HEK293 (cell line): ENCODE measurements at regions not wholly inside any gene's neighbourhood (a gene's known extent, or its start where the extent isn't known, plus 50 kb on each side); places are given as distances from the start of the nearest gene placed in this dataset.

Source experiments
- CTCF ChIA-PET: fragments of 350-600 bp; formaldehyde crosslinking; extraction: SDS; loops from one replicate; lab custom pipeline; 2021; ENCODE audit warnings: antibody characterized with exemption; lab: Yijun Ruan, JAX
- POLR2A ChIA-PET: fragments of 300-600 bp; formaldehyde crosslinking; extraction: SDS; loops from one replicate; lab custom pipeline; 2020; ENCODE audit warnings: antibody characterized with exemption, inconsistent platforms; lab: Yijun Ruan, JAX
- H3K27ac ChIP-seq: fragments of 200-500 bp; sonication (Bioruptor generic); 2 replicates; pipeline ENCODE4 v1.5.1; 2014; ENCODE audit warnings: low read depth, low read length, control low read depth, inconsistent platforms; ENCODE audit errors: extremely low read depth
- H3K36me3 ChIP-seq, 2 experiments: fragments of 200-500 bp in 1 of 2; sonication (Bioruptor generic) in 1 of 2; 1 replicate in 1 of 2; 2 replicates in 1 of 2; pipeline ENCODE4 v1.5.1; 2014 to 2017; ENCODE audit warnings: inconsistent platforms in 2 of 2, low read length in 2 of 2; ENCODE audit not compliant: control insufficient read depth in 2 of 2, insufficient read depth in 1 of 2
- H3K4me1 ChIP-seq: fragments of 200-500 bp; sonication (Bioruptor generic); 2 replicates; pipeline ENCODE4 v1.5.1; 2014; ENCODE audit warnings: mild to moderate bottlenecking, low read length, inconsistent platforms; ENCODE audit not compliant: control insufficient read depth, insufficient read depth
- H3K4me3 ChIP-seq: 2 replicates; pipeline ENCODE4 v1.5.1; 2011; ENCODE audit warnings: low read depth, mild to moderate bottlenecking, control low read depth, low read length, moderate library complexity
- H3K9me3 ChIP-seq: fragments of 200-500 bp; sonication (Bioruptor generic); 2 replicates; pipeline ENCODE4 v1.5.1; 2014; ENCODE audit warnings: low read depth, low read length, inconsistent platforms; ENCODE audit not compliant: control insufficient read depth, insufficient read depth
- HOXA7 ChIP-seq: sonication (generic); formaldehyde crosslinking; IDR thresholded peaks from 2 replicates; pipeline ENCODE4 v1.8.1; 2022; ENCODE audit warnings: missing genetic modification reagents, borderline replicate concordance
- IKZF3 ChIP-seq: fragments of 450-650 bp; IDR thresholded peaks from 2 replicates; pipeline ENCODE4 v1.5.0; 2018; ENCODE audit warnings: missing biosample characterization, mild to moderate bottlenecking, missing genetic modification characterization, moderate library complexity
- KLF7 ChIP-seq: fragments of 450-650 bp; formaldehyde crosslinking; IDR thresholded peaks from 2 replicates; pipeline ENCODE4 v1.5.1; 2016; ENCODE audit warnings: missing biosample characterization, missing genetic modification characterization, borderline replicate concordance
- ZFP41 ChIP-seq: fragments of 450-650 bp; formaldehyde crosslinking; IDR thresholded peaks from 2 replicates; pipeline ENCODE4 v1.5.1; 2016; ENCODE audit warnings: missing biosample characterization, missing genetic modification characterization, borderline replicate concordance
- ZIC2 ChIP-seq: fragments of 450-650 bp; formaldehyde crosslinking; IDR thresholded peaks from 2 replicates; pipeline ENCODE4 v1.5.1; 2016; ENCODE audit warnings: missing biosample characterization, missing genetic modification characterization
- ZNF280D ChIP-seq: fragments of 450-650 bp; formaldehyde crosslinking; IDR thresholded peaks from 2 replicates; pipeline ENCODE4 v1.5.1; 2016; ENCODE audit warnings: missing biosample characterization, missing genetic modification characterization
- ZNF558 ChIP-seq: fragments of 450-650 bp; formaldehyde crosslinking; IDR thresholded peaks from 2 replicates; pipeline ENCODE4 v1.5.1; 2016; ENCODE audit warnings: missing biosample characterization, missing genetic modification characterization
- ZNF776 ChIP-seq: fragments of 450-650 bp; formaldehyde crosslinking; IDR thresholded peaks from 2 replicates; pipeline ENCODE4 v1.5.0; 2017; ENCODE audit warnings: missing biosample characterization, missing genetic modification characterization, borderline replicate concordance
- ZNF830 ChIP-seq: fragments of 450-650 bp; IDR thresholded peaks from 2 replicates; pipeline ENCODE4 v1.5.0; 2018; ENCODE audit warnings: missing biosample characterization, missing genetic modification characterization, low read depth, mild to moderate bottlenecking, moderate library complexity
- TF ChIP-seq, protein P1 (sequence below): fragments of 450-650 bp; formaldehyde crosslinking; IDR thresholded peaks from 2 replicates; pipeline ENCODE4 v1.5.1; 2017; ENCODE audit warnings: missing biosample characterization, missing genetic modification characterization
- TF ChIP-seq, protein P2 (sequence below): fragments of 450-650 bp; formaldehyde crosslinking; IDR thresholded peaks from 2 replicates; pipeline ENCODE4 v1.5.1; 2016; ENCODE audit warnings: missing biosample characterization, missing genetic modification characterization
- TF ChIP-seq, protein P3 (sequence below): fragments of 450-650 bp; formaldehyde crosslinking; IDR thresholded peaks from 2 replicates; pipeline ENCODE4 v1.5.1; 2016; ENCODE audit warnings: missing biosample characterization, missing genetic modification characterization

DNA sequence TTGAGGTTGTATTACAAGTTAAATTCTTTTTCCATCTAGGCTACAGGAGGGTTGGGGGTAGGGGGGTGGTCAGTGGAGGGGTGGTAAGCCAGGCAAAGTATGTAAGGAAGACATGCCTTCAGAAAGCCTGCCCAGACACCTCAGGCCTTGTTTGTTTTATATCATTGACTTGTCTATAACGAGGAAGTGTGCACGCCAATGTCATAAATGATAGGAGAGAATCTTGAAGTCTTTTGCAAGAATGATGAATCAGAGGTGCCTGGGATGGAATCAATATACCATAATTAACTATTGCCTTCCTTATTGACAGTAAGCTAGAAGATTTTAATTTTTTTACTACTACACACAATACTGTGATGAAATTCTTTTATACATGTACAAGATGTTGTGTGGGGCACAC is 90.7 kb downstream of the SEC61B start:
- no peaks in the 10 kb centered on the region for H3K36me3 ChIP-seq
- no peak overlapping the region for H3K27ac ChIP-seq
- ChIA-PET POLR2A (no interaction called here), CTCF (interaction anchor here (0.6 kb wide), 1 partner anchor 707 kb away, joined by 3 read pairs; no protein-coding TSS in a partner anchor)
- H3K9me3 ChIP-seq, result no peaks in the 10 kb centered on the region
- TF ChIP-seq ZIC2, result no peak
- TF ChIP-seq, protein P1, sequence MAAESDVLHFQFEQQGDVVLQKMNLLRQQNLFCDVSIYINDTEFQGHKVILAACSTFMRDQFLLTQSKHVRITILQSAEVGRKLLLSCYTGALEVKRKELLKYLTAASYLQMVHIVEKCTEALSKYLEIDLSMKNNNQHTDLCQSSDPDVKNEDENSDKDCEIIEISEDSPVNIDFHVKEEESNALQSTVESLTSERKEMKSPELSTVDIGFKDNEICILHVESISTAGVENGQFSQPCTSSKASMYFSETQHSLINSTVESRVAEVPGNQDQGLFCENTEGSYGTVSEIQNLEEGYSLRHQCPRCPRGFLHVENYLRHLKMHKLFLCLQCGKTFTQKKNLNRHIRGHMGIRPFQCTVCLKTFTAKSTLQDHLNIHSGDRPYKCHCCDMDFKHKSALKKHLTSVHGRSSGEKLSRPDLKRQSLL (tag by site-specific recombination), result no peak
- no peak overlapping the region for H3K4me3 ChIP-seq
- no peaks in the 10 kb centered on the region for H3K4me1 ChIP-seq

GRCh38 chr9:99319048-99319447 is 97.0 kb downstream of the SEC61B start:
- no peak overlapping the region for H3K4me3 ChIP-seq
- no peaks in the 10 kb centered on the region for H3K36me3 ChIP-seq
- TF ChIP-seq, protein P2, sequence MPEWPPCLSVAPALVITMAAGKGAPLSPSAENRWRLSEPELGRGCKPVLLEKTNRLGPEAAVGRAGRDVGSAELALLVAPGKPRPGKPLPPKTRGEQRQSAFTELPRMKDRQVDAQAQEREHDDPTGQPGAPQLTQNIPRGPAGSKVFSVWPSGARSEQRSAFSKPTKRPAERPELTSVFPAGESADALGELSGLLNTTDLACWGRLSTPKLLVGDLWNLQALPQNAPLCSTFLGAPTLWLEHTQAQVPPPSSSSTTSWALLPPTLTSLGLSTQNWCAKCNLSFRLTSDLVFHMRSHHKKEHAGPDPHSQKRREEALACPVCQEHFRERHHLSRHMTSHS (tag by site-specific recombination), result no peak
- TF ChIP-seq ZNF280D (no peak), ZNF776 (no peak), KLF7 (tag by site-specific recombination) (no peak), HOXA7 (CRISPR knock-in tag) (no peak), ZNF558 (tag by site-specific recombination) (no peak), IKZF3 (tag by site-specific recombination) (no peak)
- TF ChIP-seq, protein P3, sequence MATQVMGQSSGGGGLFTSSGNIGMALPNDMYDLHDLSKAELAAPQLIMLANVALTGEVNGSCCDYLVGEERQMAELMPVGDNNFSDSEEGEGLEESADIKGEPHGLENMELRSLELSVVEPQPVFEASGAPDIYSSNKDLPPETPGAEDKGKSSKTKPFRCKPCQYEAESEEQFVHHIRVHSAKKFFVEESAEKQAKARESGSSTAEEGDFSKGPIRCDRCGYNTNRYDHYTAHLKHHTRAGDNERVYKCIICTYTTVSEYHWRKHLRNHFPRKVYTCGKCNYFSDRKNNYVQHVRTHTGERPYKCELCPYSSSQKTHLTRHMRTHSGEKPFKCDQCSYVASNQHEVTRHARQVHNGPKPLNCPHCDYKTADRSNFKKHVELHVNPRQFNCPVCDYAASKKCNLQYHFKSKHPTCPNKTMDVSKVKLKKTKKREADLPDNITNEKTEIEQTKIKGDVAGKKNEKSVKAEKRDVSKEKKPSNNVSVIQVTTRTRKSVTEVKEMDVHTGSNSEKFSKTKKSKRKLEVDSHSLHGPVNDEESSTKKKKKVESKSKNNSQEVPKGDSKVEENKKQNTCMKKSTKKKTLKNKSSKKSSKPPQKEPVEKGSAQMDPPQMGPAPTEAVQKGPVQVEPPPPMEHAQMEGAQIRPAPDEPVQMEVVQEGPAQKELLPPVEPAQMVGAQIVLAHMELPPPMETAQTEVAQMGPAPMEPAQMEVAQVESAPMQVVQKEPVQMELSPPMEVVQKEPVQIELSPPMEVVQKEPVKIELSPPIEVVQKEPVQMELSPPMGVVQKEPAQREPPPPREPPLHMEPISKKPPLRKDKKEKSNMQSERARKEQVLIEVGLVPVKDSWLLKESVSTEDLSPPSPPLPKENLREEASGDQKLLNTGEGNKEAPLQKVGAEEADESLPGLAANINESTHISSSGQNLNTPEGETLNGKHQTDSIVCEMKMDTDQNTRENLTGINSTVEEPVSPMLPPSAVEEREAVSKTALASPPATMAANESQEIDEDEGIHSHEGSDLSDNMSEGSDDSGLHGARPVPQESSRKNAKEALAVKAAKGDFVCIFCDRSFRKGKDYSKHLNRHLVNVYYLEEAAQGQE (tag by site-specific recombination), result no peak
- no peaks in the 10 kb centered on the region for H3K4me1 ChIP-seq
- ChIA-PET POLR2A (no interaction called here), CTCF (interaction anchor here (0.6 kb wide), 1 partner anchor 22 kb away, joined by 3 read pairs; no protein-coding TSS in a partner anchor)
- H3K9me3 ChIP-seq, result no peaks in the 10 kb centered on the region
- H3K27ac ChIP-seq, result no peak overlapping the region

- TF ChIP-seq ZFP41 (no peak), ZNF830 (tag by site-specific recombination) (no peak)
- H3K36me3 ChIP-seq, result no peaks in the 10 kb centered on the region
- CTCF ChIA-PET, result no interaction called here
- no peaks in the 10 kb centered on the region for H3K4me1 ChIP-seq
- no peaks in the 10 kb centered on the region for H3K9me3 ChIP-seq
- no peak overlapping the region for H3K27ac ChIP-seq
- POLR2A ChIA-PET, result no interaction called here
- H3K4me3 ChIP-seq, result no peak overlapping the region
Observed at GRCh38 chr9:99322299-99322698, 100.2 kb downstream of the SEC61B start.
